Peyer's patch (tissue), 4 donors: ENCODE measurements at regions not wholly inside any gene's neighbourhood (a gene's known extent, or its start where the extent isn't known, plus 50 kb on each side); places are given as distances from the start of the nearest gene placed in this dataset.
A peak's percentile ranks its signal among the peaks of the same experiment; 100 is the strongest.
"Not testable (repeated sequence)": the region's sequence is repeated elsewhere in the genome, so short reads cannot be mapped to it uniquely, and the experiment has no call there.

ENCODE experiments used
- DNase-seq, 3 donors: peaks; one replicate each; pipeline ENCODE4 v3.0.0-alpha.2; 2017 to 2019
- H3K27ac ChIP-seq, 4 donors: fragments of 200-600 bp; sonication (generic); one replicate each; pipeline ENCODE4 v1.5.1; 2016 to 2019
- H3K27me3 ChIP-seq, 2 donors: fragments of 200-600 bp; sonication (generic); one replicate each; pipeline ENCODE4 v1.5.1; 2019
- H3K36me3 ChIP-seq, 3 donors: fragments of 200-600 bp; sonication (generic); one replicate each; pipeline ENCODE4 v1.5.1; 2016 to 2019
- H3K4me1 ChIP-seq, 4 donors: fragments of 200-600 bp; sonication (generic); one replicate each; pipeline ENCODE4 v1.5.1; 2016 to 2019
- H3K4me3 ChIP-seq, 4 donors: fragments of 200-600 bp; sonication (generic); 1 replicate in 3 of 4; 2 replicates in 1 of 4; pipeline ENCODE4 v1.5.1; 2016 to 2019; ENCODE audit warnings: mild to moderate bottlenecking in 1 of 4
- H3K9me3 ChIP-seq, 4 donors: fragments of 200-600 bp; sonication (generic); one replicate each; pipeline ENCODE4 v1.5.1; 2016 to 2019; ENCODE audit warnings: mild to moderate bottlenecking in 1 of 4
- POLR2A ChIP-seq, 2 donors: fragments of 450-650 bp; IDR thresholded peaks; one replicate each; pipeline ENCODE4 v1.5.1; 2017; ENCODE audit warnings: antibody characterized with exemption in 2 of 2, mild to moderate bottlenecking in 2 of 2, moderate library complexity in 2 of 2
- TF ChIP-seq, protein P1 (sequence below), 6 experiments: fragments of 450-650 bp in 4 of 6; fragments of 200-600 bp in 2 of 6; sonication (generic) in 1 of 6; IDR thresholded peaks; one replicate each; pipeline ENCODE4 v1.5.1; 2017 to 2019; ENCODE audit warnings: antibody characterized with exemption in 6 of 6, mild to moderate bottlenecking in 3 of 6, moderate library complexity in 1 of 6

DNA sequence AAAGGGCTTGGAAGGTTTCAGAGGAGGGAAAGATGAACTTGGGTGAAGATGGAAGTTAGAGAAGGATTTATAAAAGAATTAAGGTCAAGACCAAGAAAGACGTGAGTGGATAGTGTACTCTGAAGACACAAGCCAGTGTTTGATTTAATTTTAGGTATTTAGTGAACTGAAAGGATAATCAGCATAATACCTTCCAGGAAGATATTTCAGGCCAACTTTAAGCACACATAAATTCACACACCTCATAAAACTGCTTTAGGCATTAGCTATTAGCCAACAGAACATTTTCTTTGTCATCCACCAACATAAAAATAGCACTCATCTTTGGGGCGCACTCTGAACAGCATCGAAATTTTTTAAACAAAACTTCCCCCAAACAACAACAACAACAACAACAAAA lies 71.7 kb upstream of the CSNK1A1L start:
- Histone ChIP-seq H3K4me3 (no peak overlapping the region), H3K27me3 (no peaks in the 10 kb centered on the region), H3K27ac (no peak overlapping the region), H3K9me3 (peaks cover 0 to 3% (median 0%) of the 10 kb centered on the region in 4 donors), H3K36me3 (no peaks in the 10 kb centered on the region), H3K4me1 (no peaks in the 10 kb centered on the region)
- TF ChIP-seq POLR2A (IDR thresholded peaks at IDR 0.05), result no peak
- TF ChIP-seq, protein P1, sequence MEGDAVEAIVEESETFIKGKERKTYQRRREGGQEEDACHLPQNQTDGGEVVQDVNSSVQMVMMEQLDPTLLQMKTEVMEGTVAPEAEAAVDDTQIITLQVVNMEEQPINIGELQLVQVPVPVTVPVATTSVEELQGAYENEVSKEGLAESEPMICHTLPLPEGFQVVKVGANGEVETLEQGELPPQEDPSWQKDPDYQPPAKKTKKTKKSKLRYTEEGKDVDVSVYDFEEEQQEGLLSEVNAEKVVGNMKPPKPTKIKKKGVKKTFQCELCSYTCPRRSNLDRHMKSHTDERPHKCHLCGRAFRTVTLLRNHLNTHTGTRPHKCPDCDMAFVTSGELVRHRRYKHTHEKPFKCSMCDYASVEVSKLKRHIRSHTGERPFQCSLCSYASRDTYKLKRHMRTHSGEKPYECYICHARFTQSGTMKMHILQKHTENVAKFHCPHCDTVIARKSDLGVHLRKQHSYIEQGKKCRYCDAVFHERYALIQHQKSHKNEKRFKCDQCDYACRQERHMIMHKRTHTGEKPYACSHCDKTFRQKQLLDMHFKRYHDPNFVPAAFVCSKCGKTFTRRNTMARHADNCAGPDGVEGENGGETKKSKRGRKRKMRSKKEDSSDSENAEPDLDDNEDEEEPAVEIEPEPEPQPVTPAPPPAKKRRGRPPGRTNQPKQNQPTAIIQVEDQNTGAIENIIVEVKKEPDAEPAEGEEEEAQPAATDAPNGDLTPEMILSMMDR (IDR thresholded peaks at IDR 0.05), result no peak
- no peak for DNase-seq

DNA sequence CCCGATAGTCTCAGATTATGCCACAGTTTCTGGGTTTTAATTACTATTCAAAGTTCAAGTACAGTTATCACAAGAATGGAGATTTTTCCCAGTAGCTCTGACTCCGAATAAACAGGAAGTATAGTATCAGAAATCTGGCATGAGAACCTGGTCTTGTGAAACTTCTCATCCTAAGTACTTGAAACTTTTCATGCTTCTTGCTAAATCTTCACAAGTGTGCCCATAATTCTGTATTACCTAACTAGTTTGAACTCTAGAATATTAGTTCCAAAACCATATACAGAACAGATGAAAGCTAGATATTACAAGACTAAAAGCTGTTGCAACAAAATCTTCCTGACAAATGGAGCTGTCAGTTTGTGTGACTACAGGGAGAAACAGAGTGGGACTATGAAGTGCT lies 70.5 kb upstream of the CSNK1A1L start:
- Histone ChIP-seq H3K9me3 (peaks cover 0 to 3% (median 0%) of the 10 kb centered on the region in 4 donors), H3K4me1 (no peaks in the 10 kb centered on the region), H3K4me3 (no peak overlapping the region), H3K27ac (no peak overlapping the region), H3K27me3 (no peaks in the 10 kb centered on the region), H3K36me3 (no peaks in the 10 kb centered on the region)
- TF ChIP-seq POLR2A (IDR thresholded peaks at IDR 0.05), result no peak
- TF ChIP-seq, protein P1 (IDR thresholded peaks at IDR 0.05), result no peak
- DNase-seq, result no peak

DNA sequence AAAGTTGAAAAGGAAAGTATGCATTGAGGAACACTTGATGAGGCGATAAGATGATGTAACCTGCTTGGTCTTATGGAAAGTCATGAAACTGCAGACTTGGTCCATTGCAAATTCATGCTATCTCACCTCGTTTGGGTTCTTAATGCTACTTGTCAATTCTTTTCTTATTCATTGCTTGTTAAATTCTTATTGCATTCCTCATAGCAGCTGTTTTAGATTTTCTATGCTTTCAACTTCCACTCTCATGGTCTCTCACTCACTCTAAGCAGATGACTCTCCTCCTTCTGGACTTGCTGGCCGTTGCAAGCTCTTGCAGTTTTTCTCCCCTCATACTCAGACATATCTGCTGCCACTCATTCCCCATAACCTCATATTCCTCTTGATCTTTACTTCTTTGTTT lies 67.8 kb upstream of the CSNK1A1L start:
- no peak for TF ChIP-seq POLR2A (IDR thresholded peaks at IDR 0.05)
- TF ChIP-seq, protein P1 (IDR thresholded peaks at IDR 0.05), result no peak
- no peak overlapping the region for H3K27ac ChIP-seq
- H3K27me3 ChIP-seq, result no peaks in the 10 kb centered on the region
- no peaks in the 10 kb centered on the region for H3K36me3 ChIP-seq
- H3K9me3 ChIP-seq, result no peaks in the 10 kb centered on the region
- no peak overlapping the region for H3K4me3 ChIP-seq
- no peaks in the 10 kb centered on the region for H3K4me1 ChIP-seq
- no peak for DNase-seq

DNA sequence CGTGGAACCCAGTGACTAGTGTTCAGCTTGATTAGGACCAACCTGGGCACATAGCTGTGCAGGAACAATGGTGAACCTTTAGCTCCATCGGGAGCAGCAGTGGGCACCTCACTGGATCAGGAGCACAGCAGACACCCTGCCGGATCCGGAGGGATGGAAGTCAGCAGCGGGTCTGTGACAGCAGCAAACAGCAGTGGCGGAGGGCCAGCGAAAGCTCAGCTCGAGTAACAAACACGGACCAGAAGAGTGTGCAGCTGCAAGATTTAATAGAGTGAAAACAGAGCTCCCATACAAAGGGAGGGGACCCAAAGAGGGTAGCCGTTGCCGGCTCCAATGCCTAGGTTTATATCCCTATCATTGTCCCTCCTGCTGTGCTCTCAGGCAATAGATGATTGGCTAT lies 66.8 kb upstream of the CSNK1A1L start:
- H3K27ac ChIP-seq, H3K4me3 ChIP-seq, H3K4me1 ChIP-seq, H3K36me3 ChIP-seq, H3K9me3 ChIP-seq, H3K27me3 ChIP-seq: not testable (repeated sequence)
- peak in 1 of 3 donors; percentile 37 for DNase-seq

DNA sequence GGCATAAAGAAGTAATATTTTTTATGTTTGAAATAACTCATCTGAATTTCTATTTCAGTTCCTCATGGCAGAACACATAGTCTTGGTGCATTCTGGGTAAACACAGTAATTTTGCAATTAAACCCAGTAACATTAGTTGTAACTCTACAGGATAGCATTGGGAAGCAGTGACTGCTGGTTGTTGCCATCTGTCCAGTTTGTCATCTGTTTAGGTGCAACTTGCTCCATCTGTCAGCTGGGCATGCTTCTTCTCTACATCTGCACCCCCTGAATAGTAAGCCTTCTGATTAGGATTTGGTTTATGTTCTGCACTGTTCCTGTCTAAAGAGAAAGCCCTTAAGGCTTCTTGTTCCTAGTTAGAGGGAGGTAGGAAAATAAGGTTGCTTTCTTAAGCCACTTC lies 63.5 kb upstream of the CSNK1A1L start:
- Histone ChIP-seq H3K27ac (no peak overlapping the region), H3K4me3 (no peak overlapping the region), H3K27me3 (no peaks in the 10 kb centered on the region), H3K9me3 (no peaks in the 10 kb centered on the region), H3K36me3 (no peaks in the 10 kb centered on the region), H3K4me1 (no peaks in the 10 kb centered on the region)
- TF ChIP-seq POLR2A (IDR thresholded peaks at IDR 0.05), result no peak
- TF ChIP-seq, protein P1 (IDR thresholded peaks at IDR 0.05), result no peak
- DNase-seq, result no peak

DNA sequence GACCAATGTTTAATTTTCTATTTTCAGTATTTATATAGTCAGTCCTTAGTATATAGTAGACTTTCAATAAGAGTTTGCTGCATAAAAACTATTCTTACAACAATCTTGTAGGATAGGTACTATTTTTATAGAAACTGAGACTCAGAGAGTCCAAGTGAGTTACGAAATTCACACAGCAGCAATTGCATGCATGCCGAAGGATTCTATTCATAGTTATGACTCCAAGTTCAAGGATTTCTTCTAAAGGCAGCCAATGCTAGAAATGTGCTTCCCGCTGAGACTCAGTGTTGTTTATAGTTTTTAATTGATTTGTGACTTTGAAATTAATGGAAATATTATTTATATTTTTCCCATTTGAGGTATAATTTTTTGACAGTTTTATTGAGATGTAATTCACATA lies 62.7 kb upstream of the CSNK1A1L start:
- no peaks in the 10 kb centered on the region for H3K4me1 ChIP-seq
- H3K36me3 ChIP-seq, result no peaks in the 10 kb centered on the region
- no peaks in the 10 kb centered on the region for H3K9me3 ChIP-seq
- no peak overlapping the region for H3K27ac ChIP-seq
- TF ChIP-seq, protein P1 (IDR thresholded peaks at IDR 0.05), result no peak
- TF ChIP-seq POLR2A (IDR thresholded peaks at IDR 0.05), result no peak
- H3K4me3 ChIP-seq, result no peak overlapping the region
- no peaks in the 10 kb centered on the region for H3K27me3 ChIP-seq
- no peak for DNase-seq
